Stimulated activated CD4-positive, alpha-beta T cell treated with anti-CD3 and anti-CD28 coated beads, Interleukin-15, amount 100 ng/mL, for 48 hours (primary cell): ENCODE measurements at regions not wholly inside any gene's neighbourhood (a gene's known extent, or its start where the extent isn't known, plus 50 kb on each side); places are given as distances from the start of the nearest gene placed in this dataset.

Experiments
- DNase-seq, 2 donors: peaks; one replicate each; pipeline ENCODE4 v3.0.0-alpha.2; 2020; ENCODE audit warnings: low read depth in 2 of 2

DNA sequence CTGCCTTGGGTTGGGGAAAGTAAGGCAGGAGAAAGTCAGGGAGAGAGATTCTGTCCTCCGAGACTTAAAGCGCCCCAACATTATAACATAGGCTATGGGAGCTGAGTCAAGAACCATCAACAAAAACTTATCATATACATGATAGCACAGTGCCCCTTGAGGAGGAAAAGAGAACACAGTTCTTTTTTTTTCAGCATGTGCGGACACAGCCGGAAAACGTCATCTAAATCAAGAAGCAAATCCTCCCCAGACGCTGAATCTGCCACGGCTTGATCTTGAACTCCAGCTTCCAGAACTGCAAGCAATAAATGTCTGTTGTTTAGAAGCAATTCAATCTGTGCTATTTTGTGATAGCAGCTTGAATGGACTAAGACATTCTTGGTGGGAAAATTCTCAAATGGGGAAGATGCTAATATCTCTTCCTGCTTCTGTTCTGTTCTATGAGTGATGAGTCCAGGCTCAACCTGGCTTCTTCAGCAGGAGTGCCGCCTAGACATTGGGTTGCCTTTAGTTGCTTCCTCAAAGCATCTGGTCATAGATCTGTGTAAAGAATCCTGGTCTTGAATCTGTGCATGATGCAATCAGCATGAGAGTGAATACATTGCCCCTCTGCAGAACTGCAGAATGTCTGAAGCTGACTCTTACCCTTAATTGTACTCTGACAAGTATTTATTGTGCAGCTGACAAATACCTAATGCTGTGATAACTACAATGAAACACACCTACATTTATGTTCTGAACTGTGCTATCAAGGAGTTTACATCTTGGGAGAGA, 549.8 kb upstream of the PRKX start:
- no peak for DNase-seq

DNA sequence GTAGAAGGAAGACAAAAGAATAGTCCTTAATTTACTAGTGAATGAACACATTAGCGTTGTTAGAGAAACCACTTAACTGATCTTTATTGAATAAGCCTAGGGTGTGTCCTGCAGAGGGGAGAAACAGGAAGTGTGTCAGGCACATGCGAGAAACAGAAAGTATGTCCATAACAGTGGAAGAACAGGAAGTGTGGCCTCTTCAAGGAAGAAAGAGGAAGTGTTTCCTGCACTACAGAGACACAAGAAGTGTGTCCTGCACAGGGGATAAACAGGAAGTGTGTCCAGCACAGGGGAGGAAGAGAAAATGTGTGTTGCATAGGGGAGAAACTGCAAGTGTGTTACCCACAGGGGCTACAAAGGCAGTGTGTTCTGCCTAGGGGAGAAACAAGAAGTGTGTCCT, 539.6 kb upstream of the PRKX start:
- DNase-seq, result no peak

DNA sequence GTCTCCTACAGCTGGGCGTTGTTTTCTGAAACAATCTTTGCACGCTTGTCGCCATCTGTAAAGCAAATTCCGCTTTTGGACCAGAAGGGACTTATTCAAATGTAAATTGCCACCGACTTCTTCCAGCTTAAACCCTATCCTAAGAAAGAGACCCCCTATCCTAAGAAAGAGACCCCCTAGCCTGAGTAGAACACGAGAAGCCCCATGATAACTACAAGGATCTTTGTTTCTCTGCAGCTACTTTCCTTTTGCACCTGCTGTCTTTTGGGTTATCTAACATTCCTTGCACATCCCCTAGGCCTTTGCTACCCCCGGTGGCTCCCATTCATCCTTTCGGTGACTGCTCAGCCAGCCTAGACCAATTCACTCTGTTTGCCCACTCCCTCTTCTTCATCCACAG, 536.0 kb upstream of the PRKX start:
- no peak for DNase-seq

DNA sequence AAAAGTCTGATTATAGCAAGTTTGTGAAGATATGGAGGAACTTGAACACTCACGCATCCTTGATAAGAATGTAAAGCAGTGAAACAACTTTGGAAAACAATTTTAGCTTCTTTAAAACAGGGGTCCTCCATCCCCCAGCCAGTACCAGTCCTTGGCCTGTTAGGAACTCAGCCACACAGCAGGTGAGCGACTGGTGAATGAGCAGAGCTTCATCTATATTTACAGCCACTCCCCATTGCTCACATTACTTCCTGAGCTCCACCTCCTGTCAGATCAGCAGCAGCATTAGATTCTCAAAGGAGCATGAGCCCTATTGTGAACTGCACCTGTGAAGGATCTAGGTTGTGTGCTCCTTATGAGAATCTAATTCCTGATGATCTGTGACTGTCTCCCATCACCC, 530.3 kb upstream of the PRKX start:
- no peak for DNase-seq

DNA sequence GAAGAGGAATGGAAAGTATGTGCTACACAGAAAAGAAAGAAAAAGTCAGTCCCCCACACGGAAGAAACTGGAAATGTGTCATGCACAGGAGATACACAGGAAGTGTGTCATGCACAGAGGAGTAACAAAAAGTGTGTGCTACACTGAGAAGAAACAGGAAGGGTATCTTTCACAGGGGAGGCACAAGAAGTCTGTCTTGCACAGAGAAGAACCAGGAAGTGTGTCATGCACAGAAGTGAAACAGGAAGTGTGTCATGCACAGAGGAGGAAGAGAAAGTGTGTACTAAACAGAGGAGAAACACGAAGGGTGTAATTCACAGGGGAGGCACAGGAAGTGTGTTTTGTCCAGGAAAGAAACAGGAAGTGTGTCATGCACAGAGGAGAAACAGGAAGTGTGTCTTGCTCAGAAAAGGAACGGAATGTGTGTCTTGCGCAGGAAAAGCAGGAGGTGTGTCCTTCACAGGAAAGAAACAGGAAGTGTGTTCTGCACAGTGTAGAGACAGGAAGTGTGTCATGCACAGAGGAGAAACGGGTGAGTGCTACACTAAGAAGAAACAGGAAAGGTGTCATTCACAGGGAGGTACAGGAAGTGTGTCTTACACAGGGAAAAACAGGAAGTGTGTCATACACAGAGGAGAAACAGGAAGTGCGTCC, 527.2 kb upstream of the PRKX start:
- no peak for DNase-seq

DNA sequence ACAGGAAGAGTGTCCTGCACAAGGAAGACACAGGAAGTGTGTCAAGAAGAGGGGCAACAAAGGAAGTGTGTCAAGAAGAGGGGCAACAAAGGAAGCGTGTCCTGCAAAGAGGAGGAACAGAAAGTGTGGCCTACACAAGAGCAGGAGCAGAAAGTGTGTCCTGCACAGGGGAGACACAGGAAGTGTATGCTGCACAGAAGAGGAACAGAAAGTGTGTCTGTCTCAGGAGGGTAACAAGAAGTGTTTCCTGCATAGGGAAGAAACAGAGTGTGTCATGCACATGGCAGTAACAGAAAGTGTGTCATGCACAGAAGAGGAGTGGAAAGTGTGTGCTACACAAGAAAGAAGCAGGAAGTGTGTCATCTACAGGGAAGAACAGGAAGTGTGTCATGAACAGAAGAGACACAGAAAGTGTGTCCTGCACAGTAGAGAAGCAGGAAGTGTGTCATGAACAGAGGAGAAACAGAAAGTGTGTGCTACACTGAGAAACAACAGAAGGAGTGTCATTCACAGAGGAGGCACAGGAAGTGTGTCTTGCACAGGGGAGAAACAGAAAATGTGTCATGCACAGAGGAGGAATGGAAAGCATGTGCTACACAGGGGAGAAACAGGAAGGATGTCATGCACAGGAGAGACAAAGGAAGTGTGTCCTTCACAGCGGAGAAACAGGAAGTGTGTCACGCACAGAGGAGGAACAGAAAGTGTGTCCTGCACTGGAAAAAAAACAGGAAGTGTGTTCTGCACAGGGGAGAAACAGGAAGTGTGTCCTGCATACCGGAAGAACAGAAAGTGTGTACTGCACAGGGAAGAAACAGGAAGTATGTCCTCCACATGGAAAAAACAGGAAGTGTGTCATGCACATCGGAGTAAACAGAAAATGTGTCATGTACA, 526.4 kb upstream of the PRKX start:
- no peak for DNase-seq

GRCh38 chrX:4238916-4239315, 525.5 kb upstream of the PRKX start:
- no peak for DNase-seq

- no peak for DNase-seq
These were observed 511.6 kb upstream of the PRKX start for GRCh38 chrX:4225086-4225485.

GRCh38 chrX:4206941-4207340, 493.5 kb upstream of the PRKX start:
- DNase-seq, result no peak

- DNase-seq, result no peak
These were observed 484.5 kb upstream of the PRKX start for GRCh38 chrX:4197971-4198370.

DNA sequence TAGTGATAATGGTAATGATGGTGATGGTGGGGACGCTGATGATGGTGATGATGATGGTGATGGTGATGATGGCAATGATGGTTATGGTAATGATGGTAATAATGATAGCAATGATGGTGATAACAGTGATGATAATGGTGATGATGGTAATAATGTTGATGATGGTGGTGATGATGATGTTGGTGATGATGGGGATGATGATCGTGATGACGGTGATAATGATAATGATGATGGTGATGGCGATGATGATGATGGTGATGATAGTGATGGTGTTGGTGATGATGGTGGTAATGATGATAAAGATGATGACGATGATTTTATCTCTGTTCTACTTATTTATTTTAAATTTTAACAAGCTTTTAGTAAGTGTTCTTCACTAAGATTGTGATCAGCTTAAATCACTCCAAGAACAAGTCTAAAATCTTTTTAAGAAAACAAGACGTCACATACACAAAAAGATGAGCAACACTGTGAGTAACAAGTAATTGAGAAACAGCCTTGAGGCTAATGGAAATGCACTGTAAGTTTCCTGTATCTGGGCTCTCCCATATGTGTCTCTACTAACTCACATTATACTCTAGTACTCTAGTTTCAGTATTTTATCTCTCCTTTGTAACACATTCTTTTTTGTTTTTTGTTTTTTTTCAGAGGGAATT, 480.2 kb upstream of the PRKX start:
- no peak for DNase-seq

DNA sequence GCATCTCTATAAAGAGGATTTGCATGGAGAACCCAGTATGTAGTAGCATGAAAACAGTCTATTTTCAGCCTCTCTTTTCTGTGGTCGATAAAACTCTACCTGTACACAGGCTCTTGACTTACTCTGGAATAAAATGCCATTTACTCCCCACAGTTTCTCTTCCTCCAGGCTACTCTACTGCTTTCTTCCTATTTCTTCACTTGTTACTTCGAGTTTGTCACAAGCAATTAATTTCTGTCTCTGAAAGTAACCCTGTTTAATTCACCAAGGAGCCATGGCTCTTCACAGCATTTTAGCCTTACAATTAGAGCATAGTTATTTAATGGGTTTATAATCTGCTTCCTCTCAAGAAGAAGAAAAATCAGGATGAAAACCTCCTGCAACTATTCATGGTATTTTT, 472.9 kb upstream of the PRKX start:
- no peak for DNase-seq

DNA sequence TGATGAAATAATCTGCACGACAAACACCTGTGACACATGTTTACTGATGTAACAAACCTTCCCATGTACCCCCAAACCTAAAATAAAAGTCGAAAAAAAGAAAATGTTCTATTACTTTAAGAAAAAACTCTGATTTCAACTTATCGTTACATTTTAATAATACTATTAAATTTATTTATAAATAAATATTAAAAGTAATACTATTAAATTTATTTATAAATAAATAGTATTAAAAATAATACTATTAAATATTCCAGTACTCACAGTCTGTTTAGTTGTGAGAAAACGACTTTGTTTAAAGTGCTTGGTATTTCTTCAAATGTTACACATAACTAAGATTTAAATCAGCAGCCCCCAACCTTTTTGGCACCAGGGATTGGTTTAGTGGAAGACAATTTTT, 471.6 kb upstream of the PRKX start:
- DNase-seq, result no peak

GRCh38 chrX:4182408-4182806, 469.0 kb upstream of the PRKX start:
- no peak for DNase-seq

GRCh38 chrX:4181782-4182407, 468.4 kb upstream of the PRKX start:
- DNase-seq, result no peak

GRCh38 chrX:4179031-4179430, 465.6 kb upstream of the PRKX start:
- no peak for DNase-seq

DNA sequence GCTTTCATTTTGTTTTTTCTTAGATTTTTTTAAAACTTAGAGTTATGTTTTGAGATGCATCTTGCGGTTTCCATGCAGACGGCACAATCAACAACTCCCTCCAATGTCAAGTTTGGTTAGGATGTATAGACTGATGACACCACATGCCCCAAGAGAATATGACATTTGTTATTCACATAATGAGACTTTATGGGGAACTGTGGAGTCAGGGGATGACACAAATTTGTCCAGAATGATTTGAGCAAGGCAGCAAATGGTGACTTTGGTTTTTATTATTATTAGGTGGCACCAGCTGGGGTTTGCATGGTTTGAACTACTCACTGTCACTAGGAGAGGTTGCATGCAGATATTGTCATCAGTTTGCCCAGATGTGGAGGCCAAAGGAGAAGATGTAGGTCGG, 461.8 kb upstream of the PRKX start:
- DNase-seq, result no peak

- DNase-seq, result no peak
These were observed 460.3 kb upstream of the PRKX start for GRCh38 chrX:4173743-4174142.

DNA sequence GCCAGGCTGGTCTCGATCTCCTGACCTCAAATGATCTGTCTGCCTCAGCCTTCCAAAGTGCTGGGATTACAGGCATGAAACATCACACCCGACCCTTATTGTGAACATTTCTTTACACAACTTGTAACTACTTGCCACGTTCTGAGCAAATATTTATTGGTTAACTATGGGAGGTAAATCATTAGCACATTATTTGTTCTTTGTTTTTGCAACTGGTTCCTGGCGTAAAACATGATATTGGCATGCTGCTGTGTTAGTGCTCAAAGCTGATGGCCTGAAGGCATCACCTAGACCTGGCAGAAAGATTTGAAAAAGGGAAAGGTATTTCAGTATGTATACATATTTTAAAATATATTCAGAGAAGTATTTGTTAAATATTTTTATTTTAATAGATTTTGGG, 438.3 kb upstream of the PRKX start:
- DNase-seq, result no peak

DNA sequence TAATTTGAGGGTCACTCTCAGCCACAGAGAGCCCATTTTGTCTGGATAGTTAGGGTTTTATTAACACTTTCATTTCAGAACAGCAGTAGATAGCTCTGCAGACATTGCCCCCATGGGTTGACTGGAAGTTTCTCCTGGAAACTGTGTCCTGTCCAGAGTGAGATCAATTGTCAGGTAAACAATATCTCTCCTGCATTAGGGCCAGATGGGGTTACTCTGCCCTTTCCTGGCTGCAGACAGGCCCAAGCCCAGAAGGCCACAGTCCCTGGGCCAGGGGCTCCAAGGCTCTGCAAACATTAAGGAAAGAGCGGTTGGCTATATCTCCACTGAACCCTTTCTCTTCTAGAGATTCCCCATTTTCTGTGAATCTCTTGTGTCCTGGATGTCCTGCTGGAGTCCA, 436.8 kb upstream of the PRKX start:
- DNase-seq, result no peak

DNA sequence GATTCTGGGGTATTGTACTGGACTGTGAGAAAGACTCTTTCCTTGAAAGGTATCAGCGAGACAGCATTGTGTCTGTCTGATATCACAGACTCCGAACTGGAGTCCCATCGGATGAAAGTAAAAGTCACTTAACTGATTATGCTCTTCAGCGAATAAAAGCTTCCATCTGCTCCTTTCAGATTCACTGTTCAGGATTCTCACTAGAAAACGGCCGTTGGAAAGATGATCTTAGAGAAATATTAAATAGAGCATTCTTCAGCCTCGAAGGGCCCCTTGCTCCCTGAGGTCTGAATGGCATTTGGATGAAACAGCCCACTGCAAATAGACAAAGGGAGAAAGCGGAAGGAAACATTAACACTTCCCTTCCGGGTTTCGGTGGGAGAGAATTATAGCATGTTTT, 416.2 kb upstream of the PRKX start:
- no peak for DNase-seq
